Glomerular visceral epithelial cell (primary cell): ENCODE measurements at regions not wholly inside any gene's neighbourhood (a gene's known extent, or its start where the extent isn't known, plus 50 kb on each side); places are given as distances from the start of the nearest gene placed in this dataset.
A peak's percentile ranks its signal among the peaks of the same experiment; 100 is the strongest.

Experiments used
- DNase-seq: peaks from one replicate; pipeline ENCODE4 v3.0.0-alpha.2; 2016; ENCODE audit errors: extremely low spot score

DNA sequence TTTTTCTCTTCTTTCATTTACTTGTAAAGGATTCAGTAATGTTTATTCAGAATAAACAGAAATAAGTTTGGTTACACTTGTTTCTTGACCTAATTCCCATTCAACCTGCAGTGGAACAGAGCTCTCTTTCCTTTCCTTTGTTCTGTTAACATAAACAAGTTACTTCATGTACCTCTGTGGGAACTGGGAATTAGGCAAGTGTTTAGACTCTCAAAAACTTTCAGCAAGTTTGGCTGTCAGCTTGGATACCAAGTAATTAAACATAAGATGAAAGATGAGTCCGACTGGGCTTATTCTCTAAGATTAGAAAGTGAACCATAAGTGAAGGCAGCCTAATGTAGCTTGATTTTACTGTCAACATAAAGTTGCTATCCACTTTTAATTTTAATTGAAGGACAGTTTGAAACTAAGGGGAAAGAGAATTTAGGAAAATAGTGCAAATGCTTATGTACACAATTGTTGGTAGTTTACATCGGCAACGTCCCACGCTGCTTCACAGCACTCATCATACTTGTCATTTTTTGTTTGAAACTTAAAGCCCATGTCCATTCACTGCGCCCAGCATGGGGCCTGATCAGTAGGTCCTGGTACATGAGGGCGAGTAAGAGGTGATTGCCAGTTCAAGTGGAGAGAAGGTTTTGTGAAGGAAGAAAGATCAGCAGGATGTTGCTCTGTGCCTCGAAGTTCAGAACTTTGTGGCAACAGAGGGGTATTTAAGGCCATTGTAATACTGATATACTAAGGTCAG is 113.0 kb downstream of the PLEKHG1 start:
- DNase-seq: no peak

DNA sequence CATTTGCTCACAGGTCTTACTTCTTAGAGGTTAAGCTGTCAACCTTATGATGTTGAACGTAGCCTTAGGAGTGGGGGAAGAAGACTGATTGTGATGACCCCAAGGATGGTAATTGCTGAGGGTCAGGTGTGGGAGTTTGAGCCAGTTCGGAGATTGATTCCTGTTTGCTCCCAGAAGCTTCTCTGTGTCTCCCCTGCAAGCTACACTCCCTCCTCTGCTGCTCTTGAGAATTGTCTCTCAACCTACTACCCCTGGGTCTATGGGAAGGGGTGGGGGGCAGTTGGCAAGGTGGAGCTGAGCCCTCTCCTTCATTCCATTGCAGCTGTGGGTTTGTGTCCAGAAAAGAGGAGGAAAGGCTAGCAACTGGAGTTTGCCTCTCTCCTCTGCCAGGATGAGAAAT is 113.8 kb downstream of the PLEKHG1 start:
- DNase-seq: no peak

DNA sequence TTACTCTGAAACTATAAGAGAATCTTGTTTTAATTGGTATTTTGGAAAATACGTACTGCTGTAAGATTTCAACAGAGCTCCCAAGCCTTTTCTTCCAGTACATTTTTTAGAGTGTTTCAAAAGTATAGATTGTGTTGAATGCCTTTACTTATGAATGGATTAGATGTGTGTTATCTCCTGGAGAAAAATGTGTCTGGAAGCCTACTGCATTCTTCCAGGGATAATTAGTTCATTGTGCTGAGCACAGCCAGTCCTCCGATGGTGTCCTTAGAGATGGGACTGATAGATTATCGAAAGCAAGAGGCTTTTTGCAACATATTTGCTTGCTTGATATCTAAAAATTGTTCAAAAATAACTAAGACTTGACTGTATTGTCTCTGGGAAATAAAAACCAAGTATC is 114.2 kb downstream of the PLEKHG1 start:
- DNase-seq: no peak

DNA sequence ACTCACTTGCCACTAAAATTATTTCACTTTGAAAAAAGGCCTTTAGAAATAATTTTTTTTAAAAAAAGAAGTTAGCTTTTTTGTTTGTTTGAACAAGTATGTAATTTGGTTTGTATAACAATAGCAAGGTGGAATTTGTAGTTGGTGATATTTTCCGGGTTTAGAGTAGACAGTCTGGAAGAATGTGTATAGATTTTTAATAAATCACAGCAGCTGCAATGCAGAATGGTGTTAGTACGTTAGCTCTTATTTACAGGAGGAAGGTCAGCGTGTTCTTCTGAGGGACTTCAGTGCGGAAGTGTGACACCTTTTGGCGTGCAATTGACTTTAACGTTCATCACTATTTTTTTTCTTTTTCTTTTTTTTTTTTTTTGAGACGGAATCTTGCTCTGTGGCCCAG is 115.4 kb downstream of the PLEKHG1 start:
- DNase-seq: no peak

DNA sequence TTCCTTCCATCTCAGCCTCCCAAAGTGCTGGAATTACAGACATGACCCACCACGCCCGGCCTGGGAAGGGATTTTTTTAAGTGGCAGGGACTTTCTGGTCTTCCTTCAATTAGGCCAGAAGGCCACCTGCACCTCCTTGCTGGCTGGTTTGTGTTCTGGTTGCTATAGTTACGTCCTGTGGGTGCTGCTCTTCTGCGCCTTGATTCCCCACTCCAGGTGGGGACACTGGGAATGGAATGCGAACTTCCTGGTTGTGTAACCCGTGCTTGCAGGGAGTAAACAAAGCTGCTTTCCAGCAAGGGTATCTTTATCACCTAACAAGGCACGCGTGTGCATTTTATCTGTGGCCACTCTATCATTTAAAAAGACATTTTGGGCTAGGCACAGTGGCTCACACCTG is 117.7 kb downstream of the PLEKHG1 start:
- DNase-seq: no peak

DNA sequence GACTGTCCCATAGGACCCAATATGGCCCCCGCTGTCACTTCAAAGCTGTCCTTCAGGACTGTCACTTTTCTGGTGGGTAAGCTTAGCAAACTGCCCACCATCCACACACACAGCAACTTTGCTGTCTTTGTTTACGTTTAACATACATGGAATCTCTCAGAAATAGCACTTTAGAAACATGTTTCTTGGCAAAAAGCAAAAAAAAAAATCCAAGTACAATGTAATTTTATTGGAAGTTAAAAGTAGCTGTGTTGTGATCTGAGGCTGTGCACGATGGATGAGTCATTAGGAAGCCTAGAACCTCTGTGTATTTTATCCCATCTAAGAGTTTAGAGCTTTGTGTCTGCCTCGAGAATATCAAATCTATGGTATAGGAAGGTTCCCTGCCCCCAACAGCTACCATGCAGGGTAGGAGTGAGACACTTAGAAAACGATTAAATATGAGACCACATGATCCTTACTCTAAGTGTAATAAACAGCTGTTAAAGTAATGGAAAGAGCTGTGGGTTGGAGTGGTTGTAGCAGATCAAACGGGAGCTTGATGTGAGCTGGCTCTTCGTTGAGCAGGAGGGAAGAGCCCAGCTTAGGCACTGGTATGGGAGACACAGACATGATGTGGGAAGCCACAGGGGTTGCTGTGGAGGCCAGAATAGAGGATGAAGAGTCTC is 119.5 kb downstream of the PLEKHG1 start:
- no peak for DNase-seq

DNA sequence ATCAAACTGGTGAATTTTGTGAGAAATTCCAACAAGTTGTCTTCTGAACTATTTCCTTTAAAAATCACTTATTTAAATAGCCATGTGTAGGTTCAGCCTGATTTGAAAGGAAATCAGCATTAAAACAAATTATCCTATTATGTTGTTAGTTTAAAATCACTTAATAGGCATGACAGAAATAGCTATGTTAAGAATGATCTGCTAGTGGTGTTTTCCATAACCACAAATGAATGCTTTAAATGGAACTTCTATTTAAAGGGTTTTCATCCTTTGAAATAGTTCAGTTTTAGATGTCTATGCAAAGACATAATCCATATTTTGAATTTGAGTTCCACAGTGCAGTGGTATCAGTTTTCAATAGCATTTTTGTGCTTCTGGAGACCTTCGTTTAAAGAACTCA is 120.1 kb downstream of the PLEKHG1 start:
- no peak for DNase-seq

DNA sequence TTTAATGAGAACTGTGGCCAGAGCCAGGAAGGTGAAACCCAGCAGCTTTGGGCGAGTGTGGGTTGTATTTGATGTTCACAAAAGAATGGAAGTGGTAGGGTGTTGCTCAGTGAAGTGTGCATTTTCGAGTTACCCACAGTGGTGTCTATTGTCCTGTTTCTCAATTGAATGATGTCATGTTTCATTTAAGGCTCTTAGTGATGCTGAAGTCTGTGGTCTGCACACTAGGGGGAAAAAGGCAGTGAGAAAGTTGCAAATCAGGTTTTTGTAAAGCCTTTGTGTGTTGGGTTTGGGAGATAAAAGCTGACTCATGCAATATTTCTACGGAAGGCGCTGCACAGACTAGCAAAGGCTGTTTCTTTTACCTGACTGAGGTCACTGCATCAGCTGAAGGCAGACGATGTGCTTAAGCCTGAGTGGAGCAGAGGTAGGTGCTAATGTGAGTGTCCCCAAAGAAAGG is 121.1 kb downstream of the PLEKHG1 start:
- peak; percentile 65 for DNase-seq

DNA sequence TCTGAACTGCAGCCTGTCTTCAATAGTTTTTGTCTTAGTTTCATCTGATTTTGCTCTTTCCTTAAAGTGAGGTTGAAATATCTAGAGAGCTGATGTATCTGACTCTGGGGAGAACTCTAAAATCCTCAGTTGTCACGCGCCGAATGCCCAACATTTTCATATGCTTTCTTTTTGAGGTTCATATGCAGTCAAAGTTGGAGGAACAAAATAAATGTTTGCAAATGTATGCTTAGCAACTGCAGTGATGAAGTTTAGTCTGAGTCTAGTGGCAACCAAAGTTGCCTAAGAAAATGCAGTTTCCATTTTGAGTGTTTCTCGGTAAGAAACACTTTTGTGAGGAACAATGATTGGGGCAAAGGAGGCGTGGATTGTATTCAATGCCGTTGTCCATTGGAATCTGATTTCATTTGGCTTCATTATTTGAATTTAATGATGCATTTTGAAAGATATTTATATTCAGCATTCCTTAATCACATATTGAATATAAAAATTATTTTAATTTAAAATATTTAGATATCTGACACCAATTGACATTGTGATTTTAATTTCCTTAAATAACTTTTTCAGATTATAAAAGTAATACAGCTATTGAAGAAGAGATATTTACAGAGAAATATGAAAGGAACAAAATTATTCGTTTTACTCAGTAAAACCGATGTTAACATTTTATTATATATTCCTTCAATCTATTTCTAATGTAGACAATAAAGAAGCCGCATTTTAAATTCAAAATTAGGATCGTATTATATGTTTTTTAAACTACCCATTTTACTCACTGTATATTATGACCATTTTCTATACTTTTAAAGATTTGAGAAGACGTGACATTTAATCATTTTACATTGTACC is 122.0 kb downstream of the PLEKHG1 start:
- no peak for DNase-seq

DNA sequence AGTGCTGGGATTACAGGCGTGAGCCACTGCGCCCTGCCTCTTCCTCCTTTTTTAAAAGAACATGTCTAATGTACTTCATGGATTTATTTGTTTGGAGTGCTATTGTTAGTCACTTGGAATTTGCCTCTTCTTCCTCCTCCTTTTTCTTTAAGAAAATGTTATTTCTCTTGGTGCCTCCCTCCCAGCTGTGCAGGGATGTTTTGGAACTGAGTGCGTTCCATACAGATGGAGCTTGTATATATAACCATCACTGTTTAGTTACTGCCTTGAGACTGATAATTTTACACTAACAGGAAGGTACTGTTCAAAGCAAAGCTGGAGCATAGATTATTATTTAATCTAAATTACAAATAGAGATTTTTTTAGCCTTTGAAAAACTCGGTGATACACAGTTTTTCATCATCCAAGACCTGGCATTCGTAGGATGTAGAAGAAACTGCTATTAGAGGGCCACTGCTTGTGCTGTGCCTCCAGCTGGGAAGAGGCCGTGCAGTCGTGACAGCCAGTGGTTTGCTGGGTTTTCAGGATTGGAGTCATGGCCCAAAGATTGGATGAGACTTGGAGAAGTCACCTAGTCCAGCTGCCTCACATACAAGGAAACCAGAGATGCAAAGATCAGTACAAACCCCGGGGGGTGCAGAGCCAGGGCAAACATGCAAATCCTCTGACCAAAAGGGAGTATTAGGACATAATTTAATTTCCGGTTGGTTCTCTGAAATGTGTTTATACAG is 123.1 kb downstream of the PLEKHG1 start:
- DNase-seq: no peak

DNA sequence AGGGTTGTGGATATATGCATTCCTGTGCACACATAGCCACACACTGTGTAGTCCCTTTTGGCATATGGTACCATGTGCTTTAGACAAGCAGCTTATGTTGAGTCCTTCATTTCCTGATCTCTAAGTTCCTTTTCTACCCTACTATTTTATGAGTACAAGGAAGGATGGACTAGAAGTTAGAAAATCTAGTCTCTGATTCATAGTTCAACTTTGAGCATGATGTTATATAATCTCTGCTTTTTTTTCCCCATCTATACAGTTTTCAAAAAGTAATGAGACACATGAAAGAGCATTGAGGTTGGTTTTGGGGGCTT is 123.6 kb downstream of the PLEKHG1 start:
- DNase-seq: no peak

DNA sequence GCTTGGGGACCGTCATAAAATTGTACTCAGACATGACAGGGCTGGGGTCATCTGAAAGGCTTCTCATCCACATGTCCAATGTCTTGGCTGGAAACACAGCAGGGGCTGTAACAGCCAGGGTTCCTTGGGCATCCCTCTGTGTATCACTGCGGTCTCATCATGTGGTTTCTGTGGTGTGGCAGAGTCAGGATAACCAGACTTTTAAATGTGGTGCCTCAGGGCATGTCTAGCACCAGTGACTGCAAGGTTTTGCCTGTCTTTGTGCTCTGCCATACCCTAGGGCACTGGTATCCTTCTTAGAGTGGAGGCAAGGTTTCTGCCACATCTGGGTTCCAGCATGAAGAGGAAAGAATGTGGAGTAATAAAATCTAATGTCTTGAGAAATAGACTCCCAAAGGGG is 124.2 kb downstream of the PLEKHG1 start:
- DNase-seq: peak; percentile 12

DNA sequence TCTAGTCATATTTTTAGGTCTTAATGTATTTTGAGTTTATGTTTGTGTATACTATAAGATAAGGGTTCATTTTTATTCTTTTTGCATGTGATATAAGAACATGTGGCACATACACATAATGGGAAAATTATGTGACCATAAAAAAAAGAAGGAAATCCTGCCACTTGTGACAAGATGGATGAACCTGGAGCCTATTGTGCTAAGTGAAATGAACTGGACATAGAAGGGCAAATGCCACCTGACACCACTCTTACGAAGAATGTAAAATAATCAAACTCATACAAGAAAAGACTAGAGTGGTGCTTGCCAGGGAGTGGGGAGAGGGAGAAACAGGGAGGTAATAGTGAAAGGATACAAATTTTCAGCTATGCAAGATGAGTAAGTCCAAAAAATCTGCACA is 126.1 kb downstream of the PLEKHG1 start:
- no peak for DNase-seq

DNA sequence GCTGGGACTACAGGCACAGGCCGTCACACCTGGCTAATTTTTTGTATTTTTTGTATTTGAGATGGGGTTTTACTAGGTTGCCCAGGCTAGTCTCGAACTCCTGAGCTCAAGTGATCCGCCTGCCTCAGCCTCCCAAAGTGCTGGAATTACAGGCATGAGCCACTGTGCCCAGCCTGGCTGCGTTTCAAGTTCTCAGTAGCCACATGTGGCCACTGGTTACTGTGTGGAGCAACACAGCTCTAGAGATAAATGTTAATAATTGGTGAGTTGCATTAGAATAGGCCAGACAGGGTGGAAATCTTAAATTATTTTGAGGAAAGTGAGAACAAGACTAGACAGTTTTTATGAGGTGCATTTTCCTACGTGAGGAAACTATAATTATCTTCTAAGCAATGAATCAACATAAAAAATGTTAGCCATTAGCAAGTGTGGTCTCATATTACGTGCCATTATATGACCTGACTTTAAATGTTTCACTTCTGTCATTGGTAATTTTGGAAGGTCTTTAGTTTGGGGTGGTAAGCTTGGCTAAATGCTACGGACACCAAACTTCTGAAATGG is 129.6 kb downstream of the PLEKHG1 start:
- no peak for DNase-seq

DNA sequence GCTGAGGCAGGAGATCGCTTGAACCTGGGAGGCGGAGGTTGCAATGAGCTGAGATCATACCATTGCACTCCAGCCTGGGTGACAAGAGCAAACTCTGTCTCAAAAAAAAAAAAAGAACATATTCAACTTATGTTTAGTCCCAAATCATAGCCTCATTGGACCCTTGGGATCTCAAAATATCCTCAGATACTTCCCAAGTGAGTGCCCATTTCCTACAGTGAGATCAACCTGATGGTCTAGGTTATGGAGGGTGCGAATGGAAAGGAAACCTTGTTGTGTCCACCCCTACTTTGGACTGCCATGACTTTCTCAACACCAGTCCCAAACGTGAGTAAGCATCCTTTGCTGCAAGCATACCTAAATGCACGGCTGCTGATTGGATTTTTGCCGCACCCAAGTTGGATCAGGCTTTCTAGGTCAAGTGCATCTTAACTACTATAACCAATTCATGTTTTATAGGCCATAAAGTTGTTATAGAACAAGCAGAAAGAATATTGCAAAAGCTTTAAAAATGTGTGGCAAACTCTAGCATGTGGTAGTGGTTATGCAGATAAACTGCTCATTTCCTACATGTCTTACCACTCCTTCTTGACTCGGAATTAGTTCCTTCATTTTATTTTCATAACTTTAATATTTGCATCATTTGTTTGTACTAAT is 131.2 kb downstream of the PLEKHG1 start:
- DNase-seq: no peak

DNA sequence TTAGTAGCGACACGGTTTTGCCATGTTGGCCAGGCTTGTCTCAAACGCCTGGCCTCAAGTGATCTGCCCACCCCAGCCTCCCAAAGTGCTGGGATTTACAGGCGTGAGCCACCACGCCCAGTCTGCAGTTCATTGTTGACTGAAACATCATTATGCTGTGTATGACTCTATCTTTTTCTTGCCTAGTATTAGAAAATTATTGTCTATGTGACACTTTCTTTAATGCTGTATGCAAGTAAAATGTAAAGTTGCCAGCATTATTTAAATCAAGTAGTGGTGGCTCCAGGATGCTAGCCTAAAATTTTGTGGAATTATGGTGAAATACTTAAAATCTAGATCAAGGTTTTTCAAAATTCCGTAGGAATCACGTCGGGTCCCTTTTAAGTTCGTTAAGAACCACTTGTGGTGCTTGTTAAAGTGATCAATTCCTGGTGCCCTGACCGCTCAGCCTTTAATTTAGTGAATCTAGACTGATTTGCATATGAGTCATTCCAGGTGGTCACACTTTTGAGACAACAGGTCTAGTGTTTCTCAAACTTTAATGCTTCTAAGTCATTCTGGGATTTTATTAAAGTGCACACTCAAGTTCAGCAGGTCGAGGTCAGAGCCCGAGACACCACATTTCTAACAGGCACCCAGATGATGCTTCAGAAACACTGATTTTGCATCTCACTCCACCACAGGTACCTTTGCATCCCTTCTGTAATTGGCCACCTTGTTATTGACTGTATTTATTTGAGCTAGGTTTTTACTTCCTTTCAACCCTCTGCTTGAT is 132.6 kb upstream of the MTHFD1L start:
- no peak for DNase-seq

DNA sequence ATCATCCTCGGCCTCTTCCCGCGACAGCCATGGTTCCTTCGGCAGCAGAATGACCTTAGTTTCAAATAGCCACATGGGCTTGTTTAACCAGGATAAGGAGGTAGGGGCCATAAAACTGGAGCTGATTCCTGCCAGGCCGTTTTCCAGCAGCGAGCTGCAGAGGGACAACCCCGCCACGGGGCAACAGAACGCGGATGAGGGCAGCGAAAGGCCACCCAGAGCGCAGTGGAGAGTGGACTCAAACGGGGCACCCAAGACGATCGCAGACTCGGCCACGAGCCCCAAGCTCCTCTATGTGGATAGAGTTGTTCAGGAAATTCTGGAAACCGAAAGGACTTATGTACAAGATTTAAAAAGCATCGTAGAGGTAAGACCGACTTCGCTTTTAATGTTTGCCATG is 131.8 kb upstream of the MTHFD1L start:
- no peak for DNase-seq

DNA sequence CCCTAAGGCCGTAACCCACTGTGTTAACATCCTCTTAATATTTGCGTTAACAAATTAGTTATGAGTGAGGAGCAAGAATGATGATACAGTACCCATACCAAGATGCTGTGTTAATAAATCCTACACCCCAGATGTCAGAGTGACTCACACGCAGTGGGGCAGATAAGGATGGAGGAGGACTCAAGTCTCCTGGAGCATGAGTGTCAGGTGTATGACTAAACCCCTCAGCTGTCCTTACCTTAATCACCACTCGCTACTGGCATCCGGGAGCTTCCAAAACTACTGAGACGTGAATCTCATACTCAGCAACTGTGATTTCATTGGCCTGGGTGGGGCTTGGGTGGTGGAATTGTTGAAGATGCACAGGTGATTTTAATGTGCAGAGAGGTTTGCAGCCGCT is 131.3 kb upstream of the MTHFD1L start:
- peak; percentile 26 for DNase-seq

DNA sequence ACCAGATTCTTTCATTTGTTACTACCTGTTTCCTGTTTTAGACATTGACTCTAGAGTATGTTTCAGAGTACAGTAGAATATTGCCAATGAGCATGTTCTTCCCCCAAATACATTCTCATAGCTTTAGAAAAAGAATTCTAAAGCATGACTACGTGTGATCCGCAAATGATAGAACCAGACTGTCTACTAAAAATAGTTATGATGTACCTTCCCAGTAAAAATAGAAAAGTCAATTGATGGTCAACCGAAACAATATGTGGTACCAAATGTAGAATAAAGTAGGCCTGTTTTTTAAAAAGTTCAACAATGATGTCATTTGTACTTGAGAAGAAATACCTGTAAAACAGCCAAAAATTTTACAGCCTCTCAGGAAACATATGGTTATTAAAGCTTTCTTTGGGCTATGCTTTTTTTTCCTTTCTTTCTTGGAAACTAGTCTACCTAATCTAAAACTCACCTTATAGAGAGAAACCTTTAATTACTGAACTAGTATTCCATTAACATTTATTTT is 130.1 kb upstream of the MTHFD1L start:
- DNase-seq: no peak

DNA sequence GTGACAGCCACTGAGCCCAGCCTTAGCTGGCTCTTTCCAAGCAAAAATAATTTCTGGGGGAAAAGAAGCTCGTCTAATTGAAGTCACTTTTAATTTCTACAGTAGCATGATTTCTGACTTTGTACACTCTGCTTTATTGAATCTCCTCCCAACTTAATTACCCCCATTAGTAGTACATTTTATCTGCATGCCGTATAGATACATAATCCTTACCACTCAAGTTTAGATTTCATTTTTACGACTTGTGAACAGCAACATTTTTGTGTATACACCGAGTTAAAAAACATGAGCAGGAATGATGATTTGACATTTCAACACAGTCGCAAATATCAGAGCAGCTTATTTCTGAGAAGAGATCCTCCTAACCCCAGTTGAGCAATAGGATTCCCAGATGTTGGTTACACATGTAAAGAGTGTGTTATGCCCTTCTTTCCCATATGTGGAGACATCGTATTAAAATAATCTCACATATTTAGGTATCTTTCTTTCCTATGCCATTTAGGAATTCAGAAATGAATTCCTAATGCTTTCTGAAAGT is 127.3 kb upstream of the MTHFD1L start:
- no peak for DNase-seq
